ENCODE measurements at regions not wholly inside any gene's neighbourhood (a gene's known extent, or its start where the extent isn't known, plus 50 kb on each side); places are given as distances from the start of the nearest gene placed in this dataset.

DNA sequence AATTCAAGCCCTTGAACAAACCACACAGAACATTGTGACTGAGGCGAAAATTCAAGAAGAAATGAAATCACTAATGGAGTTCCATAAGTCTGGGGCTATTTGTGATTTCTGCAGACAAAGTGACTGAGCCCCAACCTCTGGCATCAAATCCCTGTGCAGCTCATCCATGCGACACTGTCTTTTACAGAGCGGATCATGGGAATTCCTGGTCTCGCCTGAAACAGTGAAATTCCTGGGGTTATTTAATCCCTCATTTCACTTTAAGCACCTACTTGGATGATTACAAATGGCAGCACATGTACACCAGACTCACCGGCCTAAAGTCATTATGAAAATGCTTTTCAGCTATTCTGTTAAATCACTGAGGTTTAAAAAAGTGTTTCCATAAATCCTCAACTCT lies 102.4 kb upstream of the CDH4 start:
- DNase-seq, result no peak

DNA sequence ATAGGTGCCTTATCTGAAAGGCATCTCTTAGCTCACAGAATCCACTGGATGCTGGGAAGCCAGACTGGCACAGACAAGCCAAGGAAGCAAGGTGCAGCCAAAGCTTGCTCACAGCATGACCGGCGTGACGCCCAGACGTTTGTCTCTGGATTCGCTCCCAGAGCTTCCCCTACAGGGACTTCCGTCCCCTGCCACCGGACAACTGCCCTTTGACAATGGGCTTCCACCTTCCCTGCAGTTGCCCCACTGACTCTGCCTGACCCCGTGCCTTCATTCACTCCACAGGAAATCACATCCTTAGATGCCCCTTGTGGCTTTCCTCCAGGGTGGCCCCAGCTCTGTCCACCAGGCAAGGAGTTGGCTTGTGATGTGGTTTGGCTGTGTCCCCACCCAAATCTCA lies 94.8 kb upstream of the CDH4 start:
- no peak for DNase-seq

DNA sequence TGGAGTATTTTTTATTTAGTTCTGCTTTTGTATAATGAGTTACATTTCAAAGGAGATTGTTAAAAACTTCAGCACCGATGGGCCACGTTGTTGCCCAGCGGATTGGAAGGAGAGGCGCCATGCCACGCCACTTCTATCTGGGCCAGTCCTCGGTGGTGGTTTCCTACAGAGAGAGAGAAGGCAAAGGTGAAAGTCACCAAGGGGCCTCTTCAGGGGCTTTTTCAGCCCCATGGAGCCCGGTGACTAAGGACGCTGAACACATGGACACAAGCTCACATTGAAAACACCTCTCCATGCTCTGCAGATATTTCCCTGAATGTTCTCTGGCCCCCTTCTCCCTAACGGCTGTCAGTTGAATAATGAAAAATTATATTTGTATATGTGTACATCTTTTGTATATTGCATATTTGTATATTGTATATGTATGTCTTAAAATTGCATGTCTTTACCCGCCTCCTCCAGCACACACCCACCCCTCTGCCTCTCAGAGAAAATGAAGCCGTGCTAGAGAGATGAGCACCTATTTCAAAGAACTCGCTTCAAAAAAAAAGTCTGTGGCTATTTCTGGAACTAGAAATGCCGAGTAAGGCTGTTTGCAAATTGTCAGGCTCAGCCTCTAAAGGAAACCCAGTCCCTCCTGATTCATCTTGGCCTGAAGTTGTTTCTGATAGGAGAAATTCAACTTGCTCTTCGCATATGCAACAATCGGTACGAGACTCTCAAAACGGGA lies 91.9 kb upstream of the CDH4 start:
- DNase-seq, result no peak

DNA sequence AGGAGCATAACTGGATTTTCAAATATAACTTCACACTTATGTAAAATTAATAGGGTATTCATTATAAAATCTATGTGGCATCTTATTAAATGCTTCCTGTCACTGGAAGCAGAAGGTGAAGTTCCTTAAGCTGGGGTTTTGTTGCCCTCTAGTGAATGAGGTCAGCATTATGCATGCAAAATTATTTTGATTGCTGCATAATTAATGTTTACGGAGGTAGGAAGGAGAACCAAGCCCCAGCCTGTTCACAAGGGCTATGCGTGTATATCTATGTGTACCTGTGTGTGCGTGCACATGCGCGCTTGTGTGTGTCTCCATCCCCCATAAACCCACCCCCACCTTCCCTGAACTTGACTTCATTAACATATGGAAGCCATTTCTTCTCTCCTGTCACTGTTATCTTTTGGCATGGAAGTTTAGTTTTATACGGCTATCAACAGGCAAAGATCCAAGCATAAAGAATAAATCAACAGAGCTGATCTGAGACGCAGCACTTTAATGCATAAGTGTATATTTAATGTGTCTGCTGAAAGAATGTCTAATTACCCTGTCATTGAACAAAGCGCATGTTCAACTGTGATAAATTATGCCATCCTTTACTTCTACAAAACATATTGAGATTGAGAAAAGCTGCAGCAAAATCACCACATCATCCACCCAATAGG lies 90.2 kb upstream of the CDH4 start:
- no peak for DNase-seq

DNA sequence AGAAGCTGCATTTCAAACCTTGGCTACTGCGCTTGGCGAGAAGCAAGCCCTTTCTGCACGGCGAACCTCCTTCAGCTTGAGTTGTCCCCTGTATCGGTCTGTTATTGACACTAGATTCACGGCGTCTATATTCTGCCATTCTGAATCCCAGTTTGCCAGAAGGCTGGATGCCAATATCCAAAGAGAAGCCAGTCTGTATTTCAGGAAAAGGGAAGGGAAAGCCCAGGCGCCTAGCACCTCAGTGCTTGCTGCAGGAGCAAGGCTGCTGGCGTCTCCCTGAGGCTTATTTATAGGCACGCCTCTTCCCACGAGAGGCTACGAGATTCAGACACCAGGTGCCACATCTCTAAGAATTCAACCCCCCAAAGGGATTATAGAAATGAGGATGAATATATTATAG lies 89.6 kb upstream of the CDH4 start:
- DNase-seq, result no peak

DNA sequence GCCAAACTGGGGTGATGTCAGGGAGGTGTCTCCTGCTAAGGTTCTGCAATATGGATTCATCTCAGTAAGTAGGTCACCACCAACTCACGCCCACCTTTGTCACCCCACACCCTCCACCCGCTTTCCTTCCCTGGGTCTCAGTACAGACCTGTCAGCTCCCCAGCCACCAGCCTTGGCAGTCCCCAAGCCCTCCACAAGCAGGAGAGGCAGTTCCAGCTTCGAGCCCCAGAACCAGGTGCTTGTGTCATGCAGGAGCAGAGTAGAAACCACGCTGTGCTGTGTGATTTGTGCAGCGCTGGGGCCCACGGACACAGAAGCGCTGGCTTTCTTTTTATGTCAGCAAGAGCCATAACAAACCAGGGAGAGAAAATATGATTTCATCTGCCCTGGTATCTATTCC lies 89.0 kb upstream of the CDH4 start:
- no peak for DNase-seq

DNA sequence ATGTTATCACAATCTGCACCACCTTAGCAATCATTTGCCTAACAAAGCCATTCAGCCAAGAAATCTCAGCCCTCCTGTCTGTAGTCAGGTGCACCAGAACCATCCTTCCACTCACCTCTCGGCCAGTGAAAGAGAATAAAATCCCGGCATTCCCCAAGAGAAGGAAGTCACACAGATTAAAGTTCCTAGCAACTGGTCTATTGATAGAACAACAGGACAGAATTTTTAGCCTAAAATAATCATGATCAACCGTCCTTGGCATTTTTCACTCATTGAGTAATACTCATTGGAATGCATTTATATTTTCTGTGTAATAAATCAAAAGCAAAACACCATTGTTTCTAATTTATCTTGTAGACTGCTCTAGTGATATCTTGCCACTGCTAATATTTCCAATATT lies 85.7 kb upstream of the CDH4 start:
- DNase-seq, result no peak

DNA sequence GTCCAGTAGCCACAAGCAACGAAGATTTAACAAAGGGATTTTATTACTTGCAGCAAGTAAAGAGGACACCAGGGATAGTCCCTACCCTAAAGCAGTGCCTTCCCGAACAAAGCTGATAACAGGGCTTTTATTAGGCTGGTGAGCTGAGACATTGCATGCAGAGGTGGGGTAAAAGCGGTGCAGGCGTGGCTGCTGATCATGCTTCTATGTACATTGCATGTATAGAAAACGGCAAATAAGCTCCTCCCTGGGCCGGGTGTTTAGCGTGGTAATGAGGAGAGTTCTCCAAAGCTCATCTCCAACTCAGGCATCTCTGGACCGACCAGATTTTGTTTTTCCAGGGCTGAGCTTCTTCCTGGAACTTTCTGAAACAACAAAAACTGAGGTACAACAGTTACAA lies 83.5 kb upstream of the CDH4 start:
- no peak for DNase-seq

DNA sequence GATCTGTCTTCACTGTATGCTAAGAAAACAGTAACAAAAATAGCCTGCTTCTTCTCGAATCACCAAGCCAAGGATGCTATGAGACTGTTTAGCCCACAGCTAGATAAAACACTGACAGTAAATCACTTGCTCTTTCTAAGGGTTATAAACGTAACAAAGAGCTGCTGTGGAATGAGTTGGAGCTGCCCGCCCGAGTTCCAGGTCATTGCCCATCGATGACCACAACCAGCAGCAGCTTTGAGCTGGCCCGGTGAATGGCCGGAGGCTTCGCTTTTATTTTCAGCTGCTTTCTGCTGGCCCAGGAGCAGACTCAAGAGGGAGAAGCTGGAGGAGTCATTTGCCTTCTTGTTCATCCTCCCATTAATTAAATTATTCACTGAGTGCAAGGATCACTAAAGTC lies 82.2 kb upstream of the CDH4 start:
- DNase-seq, result no peak

DNA sequence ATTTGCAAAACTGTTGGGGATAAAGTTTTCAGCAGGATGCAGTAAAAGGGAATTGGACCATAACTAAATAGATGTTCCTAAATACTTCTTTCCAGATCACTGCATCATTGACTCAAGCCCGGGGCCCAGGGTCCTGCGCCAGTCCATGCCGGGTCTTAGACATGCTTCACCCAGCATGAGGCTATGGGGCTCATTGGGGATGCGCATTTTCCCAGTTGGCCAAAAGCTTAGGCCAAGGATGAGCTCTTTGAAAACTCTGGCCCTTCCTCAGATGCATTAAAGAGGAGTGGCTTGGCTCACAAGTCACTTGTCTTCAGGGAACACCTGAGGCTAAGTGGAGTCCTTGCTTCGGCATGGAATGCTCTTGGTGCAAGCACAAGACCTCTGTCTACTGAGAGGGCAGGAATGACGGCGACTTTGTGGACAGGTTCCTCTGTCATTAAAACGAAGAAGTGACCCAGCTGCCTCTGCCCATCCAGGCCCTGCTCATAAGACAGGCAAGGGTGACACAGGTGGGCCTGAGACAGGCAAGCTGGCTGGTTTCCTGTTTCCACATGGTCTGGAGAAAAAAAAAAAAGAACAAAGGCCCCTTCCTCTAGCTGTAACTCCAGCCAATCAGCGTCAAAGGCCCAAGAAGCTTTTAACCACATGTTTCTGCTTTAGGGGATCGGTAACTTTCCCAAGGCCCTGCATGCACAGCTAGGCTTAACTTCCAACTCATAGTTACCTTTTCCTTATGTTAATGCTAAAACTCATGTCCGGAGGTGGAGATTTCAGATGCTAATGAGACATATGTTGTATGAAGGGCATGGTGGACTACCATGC lies 81.4 kb upstream of the CDH4 start:
- DNase-seq, result no peak

DNA sequence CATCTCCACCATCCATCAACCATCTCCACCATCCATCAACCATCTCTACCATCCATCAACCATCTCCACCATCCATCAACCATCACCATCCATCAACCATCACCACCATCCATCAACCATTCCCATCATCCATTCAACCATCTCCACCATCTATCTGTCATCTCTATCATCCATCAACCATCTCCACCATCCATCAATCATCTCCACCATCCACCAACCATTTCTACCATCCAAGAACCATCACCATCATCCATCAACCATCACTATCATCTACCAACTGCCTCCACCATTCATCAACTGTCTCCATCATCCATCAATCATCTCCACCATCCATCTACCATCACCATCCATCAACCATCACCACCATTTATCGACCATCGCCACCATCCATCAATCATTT lies 78.8 kb upstream of the CDH4 start:
- DNase-seq, result no peak

DNA sequence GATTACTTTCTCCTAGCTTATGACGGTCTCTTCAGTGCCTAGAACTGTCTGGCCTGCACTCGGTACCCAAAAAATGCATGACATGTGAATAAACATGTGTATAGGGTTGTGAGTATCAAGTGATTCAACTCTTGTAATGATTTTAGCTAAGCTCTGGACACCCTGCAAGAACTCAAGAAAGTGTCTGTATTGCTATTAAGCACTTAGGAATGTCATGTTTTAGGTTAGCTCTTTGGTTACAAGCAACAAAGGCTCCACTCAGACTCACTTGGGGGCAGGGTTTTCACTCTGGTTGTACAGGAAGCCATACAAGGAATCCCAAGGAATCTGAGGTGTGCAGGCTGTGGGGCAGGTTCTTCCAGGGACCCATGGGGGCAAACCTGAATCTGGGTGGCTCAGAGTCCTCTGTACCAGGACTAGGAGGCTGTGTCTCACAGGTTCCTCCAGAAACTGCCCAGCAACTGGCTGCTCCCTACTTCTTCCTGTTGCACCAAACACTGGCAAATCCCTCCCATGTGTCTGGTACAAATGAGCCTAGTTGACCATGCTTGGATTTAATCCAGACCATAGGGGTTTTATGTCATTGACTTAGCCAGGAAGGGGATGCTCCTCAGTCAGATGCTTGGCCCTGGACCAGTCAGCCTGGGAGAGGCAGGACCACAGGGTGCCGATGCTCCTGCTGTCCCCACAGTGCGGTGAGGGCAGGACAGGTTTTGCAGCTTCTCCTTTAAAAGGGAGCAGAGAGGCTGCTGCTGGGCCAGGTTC lies 77.9 kb upstream of the CDH4 start:
- DNase-seq, result no peak

DNA sequence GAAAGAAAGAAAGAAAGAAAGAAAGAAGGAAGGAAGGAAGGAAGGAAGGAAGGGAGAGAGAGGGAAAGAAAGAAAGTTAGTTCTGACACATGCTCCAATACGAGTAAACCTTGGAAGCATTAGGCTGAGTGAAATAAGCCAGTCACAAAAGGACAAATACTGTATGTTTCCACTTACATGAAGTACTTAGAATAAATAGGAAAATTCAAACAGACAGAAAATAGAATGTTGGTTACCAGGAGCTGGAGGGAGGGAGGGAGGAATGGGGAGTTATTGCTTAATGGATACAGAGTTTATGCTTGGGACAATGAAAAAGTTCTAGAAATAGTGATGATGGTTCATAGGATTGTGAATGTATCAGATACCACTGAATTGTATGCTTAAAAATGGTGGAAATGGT lies 75.2 kb upstream of the CDH4 start:
- no peak for DNase-seq

DNA sequence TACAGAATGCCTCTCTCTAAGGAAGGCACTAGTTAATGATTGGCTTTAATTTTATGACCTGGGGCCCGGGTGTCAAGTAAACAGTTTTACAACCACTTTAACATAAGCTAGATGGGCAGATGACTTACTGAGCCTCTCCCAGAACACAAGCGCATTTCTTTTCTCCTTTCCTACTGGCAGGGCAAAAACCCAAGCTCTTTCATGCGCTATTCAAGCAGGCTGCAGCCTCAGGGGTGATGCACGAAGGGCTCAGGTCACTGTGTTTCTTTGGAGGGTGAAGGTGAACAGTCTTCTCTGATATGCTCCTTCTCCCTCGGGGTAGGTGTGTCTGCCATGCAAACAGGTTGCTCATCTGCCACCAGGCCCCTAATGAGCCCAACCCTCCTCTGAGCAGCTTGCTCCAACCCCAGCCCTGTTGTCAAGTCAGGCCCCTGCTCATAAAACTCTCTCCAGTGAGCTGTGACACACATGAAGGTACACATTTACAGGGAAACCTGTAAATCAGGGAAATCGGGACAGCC lies 73.5 kb upstream of the CDH4 start:
- no peak for DNase-seq

DNA sequence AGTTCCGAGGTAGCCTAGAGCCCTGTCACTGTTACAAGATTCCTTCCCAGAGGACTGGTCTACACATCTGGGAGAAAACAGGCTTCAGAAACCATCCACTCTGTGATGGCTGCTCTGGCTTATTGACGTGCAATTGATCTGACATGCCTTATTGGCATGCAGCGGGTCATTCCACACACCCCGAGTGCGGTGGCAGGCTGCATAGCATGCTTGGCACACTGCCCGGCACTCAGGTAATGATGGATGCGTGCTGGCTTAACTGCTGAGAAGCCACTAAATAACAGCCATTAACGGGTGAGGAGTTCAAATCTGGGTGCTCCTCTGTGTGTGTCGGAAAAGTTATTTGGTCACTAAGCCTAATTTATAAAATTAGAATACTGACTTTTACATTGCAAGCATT lies 67.9 kb upstream of the CDH4 start:
- DNase-seq, result no peak

DNA sequence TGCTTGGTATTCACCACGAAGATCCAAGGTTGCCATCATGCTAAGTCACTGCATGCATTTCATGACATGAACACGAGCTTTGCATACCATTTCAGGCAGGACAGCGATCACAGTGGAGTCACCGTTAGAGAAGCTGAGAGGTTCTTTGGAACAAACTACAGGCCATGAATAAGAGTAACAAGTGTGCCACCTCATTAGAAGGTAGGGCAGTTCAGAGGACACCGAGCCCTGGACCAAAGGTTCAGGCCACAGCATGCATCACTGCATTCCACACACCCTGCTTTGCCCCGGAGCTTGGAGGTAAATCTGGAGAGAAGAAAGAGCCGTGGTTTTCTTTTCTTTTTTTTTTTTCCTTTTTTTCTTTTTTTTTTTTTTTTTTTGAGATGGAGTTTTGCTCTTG lies 66.9 kb upstream of the CDH4 start:
- DNase-seq, result no peak

DNA sequence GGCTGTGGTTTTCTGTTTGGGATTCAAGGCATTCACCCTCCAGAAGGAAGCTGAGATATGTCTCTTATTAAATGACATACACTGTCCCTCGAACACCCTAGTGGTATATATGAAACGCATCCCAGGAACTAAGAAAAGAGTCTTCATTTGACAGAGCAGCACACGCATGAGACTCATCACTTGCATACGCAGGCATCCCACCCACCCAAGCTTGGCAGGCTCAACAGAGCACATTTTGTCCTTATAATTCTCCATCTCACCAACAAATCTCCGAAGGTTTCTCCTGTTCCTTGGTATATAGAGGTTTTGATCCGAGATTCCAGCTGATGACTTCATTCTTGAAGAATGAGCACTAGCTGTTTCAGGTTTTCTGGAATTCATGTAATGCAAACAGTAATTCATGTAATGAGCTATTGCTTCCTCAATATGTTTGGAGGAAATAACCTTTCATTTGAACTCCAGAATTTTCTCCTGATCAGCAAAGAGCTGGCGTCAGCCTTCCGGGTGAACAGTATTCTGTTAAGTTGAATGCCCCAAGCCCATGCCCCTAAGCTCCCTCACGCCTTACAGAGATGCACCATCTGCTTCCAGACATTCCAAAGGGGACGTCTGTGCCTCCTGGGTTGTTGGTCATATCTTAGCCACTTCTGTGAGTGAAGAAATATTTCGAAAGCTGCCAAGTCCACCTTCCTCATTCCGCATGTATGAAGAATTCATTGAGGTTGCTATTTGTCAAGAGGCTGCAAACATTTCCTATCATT lies 66.0 kb upstream of the CDH4 start:
- no peak for DNase-seq

DNA sequence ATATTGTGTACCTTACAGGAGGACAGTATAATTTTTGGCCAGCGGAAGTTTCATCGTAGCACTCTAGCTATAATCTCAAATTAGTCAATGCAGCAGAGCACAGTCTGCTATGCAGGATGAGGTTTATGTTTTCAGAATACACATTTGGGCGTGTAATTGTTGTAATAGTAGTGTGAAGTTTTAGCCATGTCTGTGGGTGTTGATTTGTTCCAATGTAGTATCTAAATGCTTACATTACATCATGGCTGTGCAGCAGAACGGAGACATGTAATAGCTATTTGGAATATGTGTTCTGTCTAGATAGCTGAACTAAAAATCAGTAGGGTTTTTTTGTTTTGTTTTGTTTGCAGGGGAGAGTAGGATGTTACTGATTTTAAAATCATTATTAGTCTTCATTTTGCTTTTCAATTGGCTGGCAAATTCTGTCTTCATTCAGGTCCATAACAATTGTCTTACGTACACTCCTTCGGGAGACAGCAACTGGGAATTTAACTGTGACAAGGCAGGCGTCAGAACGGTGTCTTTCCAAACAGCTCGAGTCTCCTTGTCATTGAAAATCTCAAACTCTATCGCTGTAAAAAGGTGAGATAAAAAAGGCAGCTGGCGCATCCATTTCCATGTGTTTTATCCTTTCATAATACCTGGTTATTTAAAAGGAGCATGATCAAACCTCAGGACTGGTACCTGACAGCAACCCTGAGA lies 65.1 kb upstream of the CDH4 start:
- no peak for DNase-seq

DNA sequence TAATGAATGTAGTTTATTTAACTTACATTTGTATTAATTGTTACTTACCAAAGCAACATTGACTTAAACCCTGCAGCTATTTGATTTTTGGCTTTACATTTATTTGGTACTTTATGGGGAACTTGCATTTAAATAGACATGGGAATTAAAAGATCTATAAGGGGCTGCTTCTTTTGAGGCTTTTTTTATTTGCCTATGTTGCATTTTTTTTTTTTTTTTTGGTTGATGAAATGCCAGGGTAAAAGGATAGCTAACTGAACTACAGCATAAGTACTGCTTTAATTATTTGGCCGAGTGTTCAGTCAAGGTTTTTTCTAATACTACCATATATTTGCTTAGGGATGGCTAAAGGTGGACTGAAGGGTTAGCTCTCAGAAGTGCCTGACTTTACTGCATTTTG lies 62.5 kb upstream of the CDH4 start:
- no peak for DNase-seq

DNA sequence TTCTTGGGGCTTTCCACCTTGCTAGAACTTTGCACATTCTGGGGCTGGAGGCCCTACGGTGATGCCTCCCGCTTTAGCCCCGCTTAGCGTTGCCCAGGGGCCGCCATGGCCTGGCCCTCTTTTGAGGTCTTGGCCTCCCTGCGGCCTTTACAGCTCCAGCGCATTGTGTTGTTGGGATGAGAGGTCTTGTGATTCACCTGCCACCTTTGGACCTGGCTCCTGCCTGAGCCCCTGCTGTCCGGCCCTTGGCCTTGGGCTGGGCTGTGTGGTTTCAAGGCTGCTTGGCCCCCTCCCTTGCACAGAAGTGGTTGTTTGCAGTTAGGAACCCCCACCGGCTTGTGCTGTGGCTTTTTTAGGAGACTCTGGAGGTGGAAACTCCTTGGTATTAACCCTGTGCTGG lies 61.0 kb upstream of the CDH4 start:
- DNase-seq, result no peak

DNA sequence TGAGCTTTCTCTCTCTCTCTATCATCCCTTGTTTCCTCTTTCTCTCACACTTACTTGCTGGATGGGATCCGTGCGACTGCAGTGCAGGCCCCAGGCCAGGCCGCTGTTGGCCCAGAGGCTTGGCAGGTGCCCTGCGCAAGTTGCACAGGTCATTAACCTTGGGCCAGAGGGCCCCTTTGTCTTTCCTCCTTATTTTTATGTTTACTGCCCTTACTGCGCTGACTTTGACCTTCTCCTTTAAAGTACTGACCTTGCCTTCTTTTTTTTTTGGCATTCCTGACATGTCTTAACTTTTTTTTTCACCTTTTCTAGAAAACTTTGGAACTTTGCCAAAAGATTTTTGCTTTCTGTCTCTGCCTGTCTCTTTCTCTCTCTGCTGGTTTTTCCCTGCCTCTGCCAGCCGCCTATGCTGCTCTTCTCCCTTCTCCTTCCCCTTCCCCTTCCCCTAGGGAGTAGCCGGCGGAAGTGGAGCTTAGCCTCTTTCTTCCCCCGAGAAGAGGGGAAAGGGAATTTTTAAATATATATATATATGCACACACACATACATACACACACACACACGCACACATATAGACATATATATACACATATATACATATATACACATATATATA lies 59.6 kb upstream of the CDH4 start:
- no peak for DNase-seq
